ENCODE measurements at regions not wholly inside any gene's neighbourhood (a gene's known extent, or its start where the extent isn't known, plus 50 kb on each side); places are given as distances from the start of the nearest gene placed in this dataset.

DNA sequence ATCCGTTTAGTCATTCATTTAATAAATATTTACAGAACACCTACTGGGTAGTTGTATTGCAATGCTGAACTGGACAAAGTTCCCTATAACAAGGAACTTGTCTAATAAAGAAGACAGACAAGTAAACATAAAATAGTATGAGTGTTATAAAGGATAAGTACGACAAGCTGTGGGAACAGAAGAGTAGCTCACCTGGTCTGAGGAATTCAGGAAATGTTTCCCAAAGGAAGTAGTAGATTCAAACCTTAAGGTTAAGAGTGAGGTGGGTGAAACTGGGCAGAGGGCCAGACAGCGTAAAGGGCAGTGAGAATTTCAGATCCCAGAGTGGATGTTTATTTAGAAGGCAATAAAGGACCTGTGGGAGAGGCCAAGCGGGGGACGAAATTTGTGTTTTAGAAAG, 72.3 kb upstream of the CD2AP start:
- peaks cover 44% of the 10 kb centered on the region for H3K4me1 ChIP-seq (ENCODE audit: control insufficient read depth, insufficient read depth, low read length)
- no peak overlapping the region for H3K4me3 ChIP-seq (ENCODE audit: low read length)
- H3K27ac ChIP-seq (ENCODE audit: low read length) = peak overlapping the region; percentile 68
- no CpG with 5 or more reads among the region's 5 CpGs for WGBS (ENCODE audit: insufficient coverage, low lambda C conversion rate)
- no peaks in the 10 kb centered on the region for H3K27me3 ChIP-seq (ENCODE audit: control insufficient read depth, insufficient read depth, low read length)
- no peaks in the 10 kb centered on the region for H3K36me3 ChIP-seq (ENCODE audit: control insufficient read depth, insufficient read depth, low read length)
- peak; percentile 50 to 74 for DNase-seq
- no peaks in the 10 kb centered on the region for H3K9me3 ChIP-seq (ENCODE audit: control insufficient read depth, low read depth, low read length)

DNA sequence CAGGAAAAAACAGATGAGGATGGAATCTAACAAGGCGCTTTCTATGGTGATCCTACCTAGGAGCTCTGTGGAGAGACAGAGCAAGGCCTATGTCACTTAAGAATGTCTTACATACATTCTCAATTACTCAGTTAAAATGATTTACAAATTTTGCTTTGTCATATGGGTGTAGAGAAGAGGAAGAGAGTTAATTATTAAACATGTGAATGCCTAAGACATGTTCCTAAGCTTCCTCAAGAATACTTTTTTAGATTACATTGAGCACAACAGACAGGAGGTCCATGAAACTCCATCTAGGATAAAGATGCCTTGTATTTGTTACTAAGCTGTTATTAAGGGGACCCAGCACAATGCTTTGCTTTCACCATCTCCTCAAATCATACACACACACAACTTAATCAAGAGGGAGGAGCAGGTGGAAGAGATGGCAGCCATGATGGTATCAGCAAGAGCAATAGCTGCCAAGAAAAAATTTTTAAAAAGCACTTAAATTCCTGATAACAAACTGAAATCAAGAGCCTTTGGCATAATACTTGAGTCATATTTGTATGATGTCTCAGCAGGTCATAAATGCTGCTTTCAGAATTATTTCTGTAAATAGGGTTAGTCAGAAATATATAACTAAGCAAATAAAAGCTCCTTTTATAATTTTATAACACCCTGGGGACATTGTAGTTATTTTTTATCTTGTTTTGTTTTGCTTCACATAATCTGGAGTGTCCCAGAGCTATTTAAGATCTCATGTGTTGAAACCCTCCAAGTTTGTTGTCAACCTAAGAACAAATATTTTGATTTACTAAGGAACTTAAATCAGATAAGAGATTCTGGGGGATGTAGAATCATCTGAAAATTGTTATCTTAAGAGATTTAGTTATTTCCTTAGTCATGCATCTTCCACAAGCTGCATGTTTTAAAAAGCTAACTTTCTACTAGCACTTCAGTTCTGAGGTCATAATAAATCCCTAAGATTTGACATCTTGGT, 70.0 kb upstream of the CD2AP start:
- DNase-seq = peak in 1 of 2 donors; percentile 64
- WGBS (ENCODE audit: insufficient coverage, low lambda C conversion rate) = no CpG with 5 or more reads among the region's 1 CpG
- peaks cover 44% of the 10 kb centered on the region for H3K4me1 ChIP-seq (ENCODE audit: control insufficient read depth, insufficient read depth, low read length)
- no peak overlapping the region for H3K4me3 ChIP-seq (ENCODE audit: low read length)
- no peaks in the 10 kb centered on the region for H3K27me3 ChIP-seq (ENCODE audit: control insufficient read depth, insufficient read depth, low read length)
- H3K9me3 ChIP-seq (ENCODE audit: control insufficient read depth, low read depth, low read length) = no peaks in the 10 kb centered on the region
- peak overlapping the region; percentile 68 for H3K27ac ChIP-seq (ENCODE audit: low read length)
- H3K36me3 ChIP-seq (ENCODE audit: control insufficient read depth, insufficient read depth, low read length) = no peaks in the 10 kb centered on the region

DNA sequence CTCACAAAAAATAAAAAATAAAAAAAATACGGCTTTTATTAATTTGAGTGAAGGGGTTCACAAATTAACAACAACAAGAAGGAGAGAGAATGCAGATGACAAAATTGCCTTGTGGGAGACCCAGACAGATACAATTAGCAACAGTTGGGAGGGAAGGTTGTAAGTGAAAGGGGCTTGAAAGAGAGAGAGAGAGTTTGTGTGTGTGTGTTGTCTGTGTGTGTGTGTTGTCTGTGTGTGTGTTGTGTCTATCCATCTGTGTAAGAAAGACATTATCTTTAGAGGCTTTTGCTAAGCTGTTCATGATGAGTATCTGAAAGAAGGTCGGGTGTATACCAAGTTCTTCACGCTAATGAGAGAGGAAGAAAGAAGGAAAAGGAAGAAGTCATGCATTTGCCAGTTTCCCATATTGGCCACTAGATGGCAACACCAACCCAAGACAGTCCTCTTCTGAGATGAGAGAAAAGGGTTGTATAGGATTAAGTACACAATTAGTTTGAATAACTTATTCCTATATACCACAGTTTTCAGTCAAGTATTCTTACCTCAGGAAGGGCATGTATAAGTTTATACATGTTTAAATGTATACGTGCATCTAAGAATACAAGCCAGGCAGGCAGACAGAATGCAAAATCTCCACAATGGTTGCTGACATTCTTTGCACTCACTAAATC, 63.7 kb upstream of the CD2AP start:
- Histone ChIP-seq H3K27ac (ENCODE audit: low read length) (peak overlapping the region; percentile 83), H3K9me3 (ENCODE audit: control insufficient read depth, low read depth, low read length) (no peaks in the 10 kb centered on the region), H3K27me3 (ENCODE audit: control insufficient read depth, insufficient read depth, low read length) (no peaks in the 10 kb centered on the region), H3K4me1 (ENCODE audit: control insufficient read depth, insufficient read depth, low read length) (peaks cover 8% of the 10 kb centered on the region), H3K4me3 (ENCODE audit: low read length) (peak overlapping the region; percentile 35), H3K36me3 (ENCODE audit: control insufficient read depth, insufficient read depth, low read length) (no peaks in the 10 kb centered on the region)
- 71% methylated on average over 1 of the region's 4 CpGs for WGBS (ENCODE audit: insufficient coverage, low lambda C conversion rate)
- peak; percentile 50 to 75 for DNase-seq

DNA sequence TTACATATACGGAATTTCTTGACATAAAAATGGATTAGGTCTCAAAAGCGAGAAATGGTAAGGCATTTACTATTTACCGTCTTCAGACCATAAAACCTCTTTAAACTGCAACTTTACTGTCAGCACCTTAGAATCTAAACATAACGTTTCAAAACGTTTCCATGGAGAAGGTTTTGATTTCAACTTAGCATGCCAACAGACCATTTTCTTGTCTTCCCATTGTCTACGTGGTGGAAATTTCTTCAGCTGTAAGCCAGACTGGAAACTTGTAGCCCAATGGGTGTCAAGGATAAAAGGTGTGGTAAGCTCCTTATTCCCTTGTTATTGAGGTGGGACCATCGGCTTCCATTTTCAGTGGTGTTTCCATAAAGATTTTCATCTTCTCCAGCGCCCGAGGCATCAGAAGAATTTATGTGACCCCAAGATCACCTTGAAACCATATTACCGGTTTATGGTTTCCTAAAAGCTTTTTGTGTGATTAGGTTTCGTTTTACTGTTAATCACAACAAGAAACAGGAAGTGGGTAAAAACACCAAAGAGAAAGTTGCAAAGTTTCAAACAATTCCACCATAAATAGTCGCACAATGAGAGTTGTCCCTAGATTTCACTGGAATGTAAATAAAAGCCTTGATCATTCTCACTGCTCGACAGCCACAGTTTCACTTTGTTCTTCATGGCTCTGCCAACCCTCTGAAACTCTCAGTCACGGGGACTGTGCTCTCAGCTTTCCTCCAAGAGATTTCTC, 63.0 kb upstream of the CD2AP start:
- peak overlapping the region; percentile 35 for H3K4me3 ChIP-seq (ENCODE audit: low read length)

DNA sequence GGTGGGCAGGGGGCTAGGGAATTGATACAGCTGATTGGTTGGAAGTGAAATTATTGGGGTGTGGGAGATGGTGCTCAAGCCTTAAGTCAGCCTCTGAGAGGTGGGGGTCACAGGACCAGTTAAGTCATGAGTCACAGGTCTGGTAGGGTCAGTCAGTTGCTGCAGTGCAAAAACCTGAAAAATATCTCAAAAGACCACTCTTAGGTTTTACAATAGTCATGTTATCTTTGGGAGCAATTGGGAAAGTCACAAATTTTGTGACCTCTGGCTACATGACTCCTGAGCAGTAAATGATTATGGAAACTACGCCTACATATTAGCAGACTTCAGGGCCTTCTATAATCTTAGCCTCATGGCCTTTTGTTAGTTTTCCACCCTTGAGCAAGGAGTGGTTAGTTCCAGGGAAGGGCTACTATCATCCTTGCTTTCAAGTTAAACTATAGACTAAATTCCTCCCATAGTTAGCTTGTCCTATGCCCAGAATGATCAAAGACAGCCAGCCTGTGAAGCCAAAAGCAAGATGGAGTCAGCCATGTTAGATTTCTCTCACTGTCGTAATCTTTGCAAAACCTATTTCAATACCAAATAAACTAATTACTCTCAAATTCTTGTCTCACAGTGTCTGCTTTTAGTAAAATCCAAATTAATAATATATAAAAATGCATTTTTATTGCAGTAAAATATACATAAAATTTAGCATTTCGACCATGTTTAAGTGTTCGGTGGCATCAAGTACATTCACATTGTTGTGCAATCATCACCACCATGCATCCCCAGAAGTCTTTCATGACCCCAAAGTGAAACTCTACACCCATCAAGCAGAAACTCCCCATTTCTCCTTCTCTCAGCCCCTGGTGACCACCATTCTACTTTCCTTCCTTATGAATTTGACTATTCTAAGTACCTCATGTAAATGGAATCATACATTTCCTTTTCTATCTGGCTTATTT, 60.9 kb upstream of the CD2AP start:
- no peaks in the 10 kb centered on the region for H3K36me3 ChIP-seq (ENCODE audit: control insufficient read depth, insufficient read depth, low read length)
- H3K27ac ChIP-seq (ENCODE audit: low read length) = no peak overlapping the region
- H3K9me3 ChIP-seq (ENCODE audit: control insufficient read depth, low read depth, low read length) = no peaks in the 10 kb centered on the region
- H3K4me3 ChIP-seq (ENCODE audit: low read length) = no peak overlapping the region
- DNase-seq = no peak
- H3K4me1 ChIP-seq (ENCODE audit: control insufficient read depth, insufficient read depth, low read length) = peaks cover 19% of the 10 kb centered on the region
- H3K27me3 ChIP-seq (ENCODE audit: control insufficient read depth, insufficient read depth, low read length) = no peaks in the 10 kb centered on the region
- WGBS (ENCODE audit: insufficient coverage, low lambda C conversion rate) = 100% methylated on average over 1 of the region's 4 CpGs

More for the DNA sequence above, 63.0 kb upstream of the CD2AP start:
- Histone ChIP-seq H3K4me1 (ENCODE audit: control insufficient read depth, insufficient read depth, low read length) (peaks cover 8% of the 10 kb centered on the region), H3K9me3 (ENCODE audit: control insufficient read depth, low read depth, low read length) (no peaks in the 10 kb centered on the region), H3K36me3 (ENCODE audit: control insufficient read depth, insufficient read depth, low read length) (no peaks in the 10 kb centered on the region), H3K27me3 (ENCODE audit: control insufficient read depth, insufficient read depth, low read length) (no peaks in the 10 kb centered on the region), H3K27ac (ENCODE audit: low read length) (peak overlapping the region; percentile 83)
- DNase-seq = peak in 1 of 2 donors; percentile 75
- 13% methylated on average over 5 of the region's 14 CpGs for WGBS (ENCODE audit: insufficient coverage, low lambda C conversion rate)

DNA sequence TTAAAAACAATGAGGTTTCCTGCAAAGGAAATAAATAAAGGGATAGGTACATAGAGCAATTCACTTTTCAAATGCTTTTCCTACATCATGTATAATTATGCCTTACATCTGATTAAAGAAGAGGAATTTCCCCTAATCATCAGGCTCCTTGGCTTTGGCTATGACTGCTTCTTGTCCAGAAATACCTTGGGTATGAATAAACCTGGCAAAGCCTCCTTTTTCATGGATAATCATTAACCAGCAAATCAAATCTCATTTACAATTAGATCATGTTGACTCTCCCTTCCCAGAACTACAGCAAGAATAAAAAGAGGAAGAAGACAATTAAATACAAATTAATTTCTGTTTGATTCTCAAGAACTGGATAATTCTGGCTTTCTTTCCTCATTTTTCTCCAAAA, 58.0 kb upstream of the CD2AP start:
- no peaks in the 10 kb centered on the region for H3K9me3 ChIP-seq (ENCODE audit: control insufficient read depth, low read depth, low read length)
- H3K27me3 ChIP-seq (ENCODE audit: control insufficient read depth, insufficient read depth, low read length) = no peaks in the 10 kb centered on the region
- H3K36me3 ChIP-seq (ENCODE audit: control insufficient read depth, insufficient read depth, low read length) = no peaks in the 10 kb centered on the region
- H3K27ac ChIP-seq (ENCODE audit: low read length) = peak overlapping the region; percentile 44
- no peak overlapping the region for H3K4me3 ChIP-seq (ENCODE audit: low read length)
- peaks cover 14% of the 10 kb centered on the region for H3K4me1 ChIP-seq (ENCODE audit: control insufficient read depth, insufficient read depth, low read length)
- DNase-seq = peak; percentile 48 to 82

DNA sequence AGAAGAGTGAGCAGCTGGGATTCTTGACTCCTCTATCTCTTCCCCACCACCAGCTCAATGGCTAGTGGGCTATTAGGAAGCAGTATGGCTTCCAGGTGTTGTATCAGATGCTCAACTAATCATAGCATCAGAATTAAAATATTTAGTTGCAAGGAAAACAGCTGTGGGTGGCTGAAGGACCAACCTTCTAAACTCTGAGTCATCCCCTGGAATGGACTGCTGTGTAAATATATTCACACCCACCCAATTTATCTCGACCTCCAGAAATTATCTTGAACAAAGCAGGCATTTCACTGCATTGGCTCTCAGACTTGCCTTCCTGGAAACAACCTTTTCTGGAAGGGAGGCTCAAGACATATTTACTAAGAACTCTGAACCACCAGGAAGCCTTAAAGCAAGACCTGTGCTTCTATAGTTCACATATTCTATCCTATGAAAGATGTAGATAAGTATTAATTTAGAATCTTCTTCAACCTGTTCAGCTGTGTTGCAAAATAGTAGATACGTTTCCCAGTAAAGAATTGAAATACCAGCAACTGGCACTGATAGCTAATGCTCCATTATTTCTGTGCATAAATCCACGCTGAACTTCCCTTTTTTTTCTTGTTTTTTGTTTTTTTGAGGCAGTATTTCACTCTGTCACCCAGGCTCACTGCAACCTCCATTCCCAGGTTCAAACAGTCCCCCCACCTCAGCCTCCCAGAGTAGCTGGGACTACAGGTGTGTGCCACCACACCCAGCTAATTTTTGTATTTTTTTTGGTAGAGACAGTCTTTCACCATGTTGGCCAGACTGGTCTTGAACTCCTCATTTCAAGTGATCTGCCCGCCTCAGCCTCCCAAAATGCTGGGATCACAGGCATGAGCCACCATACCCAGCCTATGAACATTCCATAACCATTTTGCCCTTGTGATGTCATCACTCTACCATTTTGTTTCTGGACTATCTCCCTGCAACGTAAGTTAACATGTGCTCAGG, 56.9 kb upstream of the CD2AP start:
- 71% methylated on average over 1 of the region's 5 CpGs for WGBS (ENCODE audit: insufficient coverage, low lambda C conversion rate)
- DNase-seq = peak in 1 of 2 donors; percentile 64
- no peaks in the 10 kb centered on the region for H3K27me3 ChIP-seq (ENCODE audit: control insufficient read depth, insufficient read depth, low read length)
- H3K4me1 ChIP-seq (ENCODE audit: control insufficient read depth, insufficient read depth, low read length) = peaks cover 10% of the 10 kb centered on the region
- no peaks in the 10 kb centered on the region for H3K36me3 ChIP-seq (ENCODE audit: control insufficient read depth, insufficient read depth, low read length)
- no peak overlapping the region for H3K4me3 ChIP-seq (ENCODE audit: low read length)
- H3K27ac ChIP-seq (ENCODE audit: low read length) = peak overlapping the region; percentile 44
- no peaks in the 10 kb centered on the region for H3K9me3 ChIP-seq (ENCODE audit: control insufficient read depth, low read depth, low read length)

DNA sequence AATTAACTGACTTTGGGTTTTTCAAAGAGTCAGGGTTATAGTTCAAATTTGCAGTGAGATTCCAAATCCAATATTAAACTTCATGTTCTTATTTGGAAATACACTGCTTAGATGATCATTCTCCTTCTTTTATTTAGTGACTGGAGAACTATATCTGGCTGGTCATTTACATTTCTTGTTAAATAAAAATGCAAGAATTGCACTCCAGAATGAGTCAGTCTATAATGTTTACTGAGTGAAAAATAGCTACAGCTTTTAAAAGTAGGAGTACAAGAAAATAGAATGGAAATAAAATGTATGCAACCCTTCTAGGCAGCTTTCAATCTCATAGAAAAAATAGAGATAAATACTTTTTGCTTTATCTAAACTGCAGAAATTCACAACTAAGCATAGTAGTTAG, 54.5 kb upstream of the CD2AP start:
- H3K4me1 ChIP-seq (ENCODE audit: control insufficient read depth, insufficient read depth, low read length) = peaks cover 10% of the 10 kb centered on the region
- H3K4me3 ChIP-seq (ENCODE audit: low read length) = no peak overlapping the region
- H3K9me3 ChIP-seq (ENCODE audit: control insufficient read depth, low read depth, low read length) = no peaks in the 10 kb centered on the region
- H3K27ac ChIP-seq (ENCODE audit: low read length) = no peak overlapping the region
- H3K27me3 ChIP-seq (ENCODE audit: control insufficient read depth, insufficient read depth, low read length) = no peaks in the 10 kb centered on the region
- H3K36me3 ChIP-seq (ENCODE audit: control insufficient read depth, insufficient read depth, low read length) = no peaks in the 10 kb centered on the region
- DNase-seq = no peak

DNA sequence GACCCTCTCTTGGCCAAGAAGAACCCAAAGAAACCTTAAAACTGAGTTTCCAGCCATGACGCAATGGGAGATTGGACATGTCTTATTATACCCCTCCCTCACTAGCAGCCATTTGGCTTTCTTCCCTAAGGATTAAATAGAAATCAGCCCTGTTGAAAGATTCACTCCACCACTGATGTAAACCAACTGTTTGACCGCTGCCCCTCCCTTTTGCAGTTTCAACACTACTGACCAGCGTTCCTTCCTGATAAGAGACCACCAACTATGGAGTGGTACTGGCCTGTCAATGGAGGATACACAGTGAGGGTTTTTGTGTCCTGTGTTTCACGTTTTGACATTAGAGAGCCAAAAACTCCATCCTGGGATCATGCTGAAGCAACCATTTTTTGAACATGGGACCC, 53.2 kb upstream of the CD2AP start:
- Histone ChIP-seq H3K4me1 (ENCODE audit: control insufficient read depth, insufficient read depth, low read length) (peaks cover 10% of the 10 kb centered on the region), H3K9me3 (ENCODE audit: control insufficient read depth, low read depth, low read length) (peaks cover 7% of the 10 kb centered on the region), H3K4me3 (ENCODE audit: low read length) (no peak overlapping the region), H3K36me3 (ENCODE audit: control insufficient read depth, insufficient read depth, low read length) (no peaks in the 10 kb centered on the region), H3K27me3 (ENCODE audit: control insufficient read depth, insufficient read depth, low read length) (no peaks in the 10 kb centered on the region), H3K27ac (ENCODE audit: low read length) (no peak overlapping the region)
- no peak for DNase-seq
- no CpG with 5 or more reads among the region's 4 CpGs for WGBS (ENCODE audit: insufficient coverage, low lambda C conversion rate)
